Natural killer cell (primary cell): ENCODE measurements at regions not wholly inside any gene's neighbourhood (a gene's known extent, or its start where the extent isn't known, plus 50 kb on each side); places are given as distances from the start of the nearest gene placed in this dataset.

Experiments used
- ATAC-seq, 3 donors: fragments of 150-1000 bp in 2 of 3; fragments of 200-7000 bp in 1 of 3; cut with Tn5 transposase; 1 replicate in 1 of 3; 2 replicates in 2 of 3; pipeline ENCODE4 v1.10.0; 2021; ENCODE audit warnings: mild to moderate bottlenecking in 2 of 3, moderate library complexity in 2 of 3
- DNase-seq, 2 donors: peaks; one replicate each; pipeline versions ENCODE4 v3.0.0 to v3.0.0-alpha.2; 2013 to 2021; ENCODE audit warnings: mixed read lengths in 1 of 2
- H3K27ac ChIP-seq: one replicate; pipeline ENCODE4 v1.5.1; 2013; ENCODE audit warnings: mild to moderate bottlenecking, low read length
- H3K27me3 ChIP-seq: one replicate; pipeline ENCODE4 v1.6.1; 2013; ENCODE audit warnings: low read length; ENCODE audit not compliant: control insufficient read depth, insufficient read depth
- H3K36me3 ChIP-seq: one replicate; pipeline ENCODE4 v1.6.1; 2013; ENCODE audit warnings: low read length; ENCODE audit not compliant: control insufficient read depth, insufficient read depth
- H3K4me1 ChIP-seq: one replicate; pipeline ENCODE4 v1.6.1; 2013; ENCODE audit warnings: low read length; ENCODE audit not compliant: control insufficient read depth, insufficient read depth
- H3K4me3 ChIP-seq: one replicate; pipeline ENCODE4 v1.5.1; 2013; ENCODE audit warnings: low read length
- H3K9me3 ChIP-seq: one replicate; pipeline ENCODE4 v1.6.1; 2013; ENCODE audit warnings: low read length; ENCODE audit not compliant: control insufficient read depth, insufficient read depth
- H3K27ac Mint-ChIP-seq, 2 donors: one replicate each; pipeline ENCODE4 v1.8.0; 2022; ENCODE audit warnings: mild to moderate bottlenecking in 2 of 2, mixed read lengths in 2 of 2, moderate library complexity in 1 of 2
- H3K27me3 Mint-ChIP-seq, 2 donors: one replicate each; pipeline ENCODE4 v1.8.0; 2022; ENCODE audit warnings: low read depth in 2 of 2, mixed read lengths in 2 of 2
- H3K36me3 Mint-ChIP-seq: one replicate; pipeline ENCODE4 v1.8.0; 2022; ENCODE audit warnings: mixed read lengths
- H3K4me1 Mint-ChIP-seq, 2 donors: one replicate each; pipeline ENCODE4 v1.8.0; 2022; ENCODE audit warnings: mixed read lengths in 2 of 2
- H3K4me3 Mint-ChIP-seq: one replicate; pipeline ENCODE4 v1.8.0; 2022; ENCODE audit warnings: mild to moderate bottlenecking, moderate library complexity, mixed read lengths
- H3K9me3 Mint-ChIP-seq, 2 donors: one replicate each; pipeline ENCODE4 v1.8.0; 2022; ENCODE audit warnings: mixed read lengths in 2 of 2
- CTCF ChIP-seq: fragments of 200-600 bp; IDR thresholded peaks from one replicate; pipeline ENCODE4 v1.8.0; 2022; ENCODE audit warnings: antibody characterized with exemption
- WGBS: methylation state at CpG from one replicate; pipeline ENCODE4 v1.1.7; 2013; ENCODE audit warnings: missing lambda C conversion rate; ENCODE audit not compliant: insufficient coverage; 5-methylcytosine and 5-hydroxymethylcytosine counted together
- intact Hi-C: fragments of 100-400 bp; cut with micrococcal nuclease; formaldehyde crosslinking; loops from one replicate; pipeline ENCODE4 v1.14.2; 2022

DNA sequence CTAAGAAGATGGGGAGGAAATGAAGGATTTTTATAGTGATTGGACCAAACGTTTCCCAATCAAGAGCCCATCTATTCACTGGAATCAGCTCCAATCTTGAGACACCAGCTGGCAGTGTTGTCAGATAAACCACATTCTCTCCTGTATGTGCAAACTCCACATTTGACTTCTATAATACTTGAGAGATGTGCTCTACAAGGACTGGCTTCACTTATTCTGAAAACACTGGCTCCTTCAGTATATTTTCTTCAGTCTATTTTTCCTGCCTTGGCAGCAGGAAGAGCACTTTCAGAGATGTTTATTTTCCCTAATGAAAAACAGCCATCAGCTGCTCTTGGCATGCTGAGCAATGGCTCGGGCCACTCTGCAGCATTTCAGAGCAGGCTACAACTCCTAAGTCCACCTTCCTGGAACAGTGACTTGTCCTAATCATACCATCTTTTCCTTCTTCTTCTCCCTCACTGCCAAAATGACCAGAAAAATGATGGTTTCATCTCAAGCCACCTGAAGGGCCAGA is 96.9 kb upstream of the FSTL4 start:
- 63% methylated on average over 2 of the region's 2 CpGs for WGBS
- no peak overlapping the region for H3K4me3 Mint-ChIP-seq
- no peaks in the 10 kb centered on the region for H3K4me1 ChIP-seq
- H3K27me3 ChIP-seq = no peaks in the 10 kb centered on the region
- H3K36me3 ChIP-seq = no peaks in the 10 kb centered on the region
- no peaks in the 10 kb centered on the region for H3K9me3 ChIP-seq
- H3K27me3 Mint-ChIP-seq = peaks cover 4 to 16% of the 10 kb centered on the region in 2 donors
- no peaks in the 10 kb centered on the region for H3K9me3 Mint-ChIP-seq
- no peak overlapping the region for H3K4me3 ChIP-seq
- no peaks in the 10 kb centered on the region for H3K4me1 Mint-ChIP-seq
- intact Hi-C loops = no loop called here
- TF ChIP-seq CTCF = no peak
- H3K27ac Mint-ChIP-seq = no peak overlapping the region
- DNase-seq (no peak), ATAC-seq (no peak)
- no peaks in the 10 kb centered on the region for H3K36me3 Mint-ChIP-seq
- H3K27ac ChIP-seq = no peak overlapping the region

GRCh38 chr5:133708331-133708850 is 96.0 kb upstream of the FSTL4 start:
- WGBS = 71% methylated on average over 3 of the region's 3 CpGs
- no peak for TF ChIP-seq CTCF
- H3K4me3 ChIP-seq = no peak overlapping the region
- H3K27me3 ChIP-seq = no peaks in the 10 kb centered on the region
- Mint-ChIP-seq H3K27me3 (peaks cover 4 to 11% of the 10 kb centered on the region in 2 donors), H3K36me3 (no peaks in the 10 kb centered on the region), H3K4me3 (no peak overlapping the region), H3K27ac (no peak overlapping the region), H3K9me3 (no peaks in the 10 kb centered on the region), H3K4me1 (no peaks in the 10 kb centered on the region)
- intact Hi-C loops = no loop called here
- H3K9me3 ChIP-seq = no peaks in the 10 kb centered on the region
- no peaks in the 10 kb centered on the region for H3K36me3 ChIP-seq
- no peak for ATAC-seq
- no peak overlapping the region for H3K27ac ChIP-seq
- no peak for DNase-seq
- H3K4me1 ChIP-seq = no peaks in the 10 kb centered on the region

- no peak for TF ChIP-seq CTCF
- H3K36me3 Mint-ChIP-seq = no peaks in the 10 kb centered on the region
- H3K4me1 Mint-ChIP-seq = no peaks in the 10 kb centered on the region
- no peak overlapping the region for H3K4me3 Mint-ChIP-seq
- ATAC-seq (no peak), DNase-seq (no peak)
- H3K27ac Mint-ChIP-seq = no peak overlapping the region
- intact Hi-C loops = no loop called here
- no peaks in the 10 kb centered on the region for H3K9me3 ChIP-seq
- H3K27me3 Mint-ChIP-seq = peaks cover 4 to 11% of the 10 kb centered on the region in 2 donors
- H3K27ac ChIP-seq = no peak overlapping the region
- no peaks in the 10 kb centered on the region for H3K9me3 Mint-ChIP-seq
- no peaks in the 10 kb centered on the region for H3K4me1 ChIP-seq
- H3K4me3 ChIP-seq = no peak overlapping the region
- H3K36me3 ChIP-seq = no peaks in the 10 kb centered on the region
- no peaks in the 10 kb centered on the region for H3K27me3 ChIP-seq
- 61% methylated on average over 2 of the region's 2 CpGs for WGBS
Observed at GRCh38 chr5:133707629-133708028, 95.3 kb upstream of the FSTL4 start.
